ENCODE measurements at regions not wholly inside any gene's neighbourhood (a gene's known extent, or its start where the extent isn't known, plus 50 kb on each side); places are given as distances from the start of the nearest gene placed in this dataset.
A peak's percentile ranks its signal among the peaks of the same experiment; 100 is the strongest.

- no peak overlapping the region for H2BK15ac ChIP-seq (ENCODE audit: low read depth, low read length)
- H3K9ac ChIP-seq (ENCODE audit: extremely low read depth, insufficient read length, low read length), result no peak overlapping the region
- no peaks in the 10 kb centered on the region for H3K27me3 Mint-ChIP-seq (ENCODE audit: low read depth)
- H3K36me3 Mint-ChIP-seq (ENCODE audit: insufficient read depth in 1 of 3, low read depth in 3 of 3), result no peaks in the 10 kb centered on the region; a peak in 1 of 7 replicates
- no peaks in the 10 kb centered on the region for H3K79me2 ChIP-seq (ENCODE audit: insufficient read depth, low read length)
- H3K27ac ChIP-seq (ENCODE audit: insufficient read length, low read depth, low read length), result no peak overlapping the region
- H4K20me1 ChIP-seq (ENCODE audit: control insufficient read depth, insufficient read depth, insufficient read length), result no peaks in the 10 kb centered on the region
- H3K4ac ChIP-seq (ENCODE audit: low read depth, low read length), result no peak overlapping the region
- H3K18ac ChIP-seq (ENCODE audit: insufficient read length, low read depth, low read length), result no peak overlapping the region
- H3K4me3 Mint-ChIP-seq, result no peak overlapping the region
- DNase-seq, result no peak
- H4K5ac ChIP-seq (ENCODE audit: insufficient read length, low read depth, low read length), result no peak overlapping the region
- no peaks in the 10 kb centered on the region for H3K23me2 ChIP-seq (ENCODE audit: insufficient read length, low read depth, low read length, poor library complexity, severe bottlenecking)
- no peak overlapping the region for H3K4me2 ChIP-seq (ENCODE audit: insufficient read depth, insufficient read length, low read length)
- H2BK120ac ChIP-seq (ENCODE audit: low read depth, low read length, poor library complexity, severe bottlenecking), result no peak overlapping the region
- H3K23ac ChIP-seq (ENCODE audit: insufficient read length, low read depth, low read length), result no peak overlapping the region
- no CpG with 5 or more reads among the region's 1 CpG for whole genome bisulfite sequencing (ENCODE audit: extremely low coverage, insufficient read length, low lambda C conversion rate)
- no peak overlapping the region for H2BK20ac ChIP-seq (ENCODE audit: low read depth, low read length, poor library complexity, severe bottlenecking)
- no peak overlapping the region for H3T11ph ChIP-seq (ENCODE audit: low read length)
- H3K4me1 Mint-ChIP-seq, result peaks cover 23 to 24% of the 10 kb centered on the region in 2 experiments
- H3K9me3 ChIP-seq (ENCODE audit: control insufficient read depth, low read depth, low read length), result no peaks in the 10 kb centered on the region
- no peak overlapping the region for H3K56ac ChIP-seq (ENCODE audit: insufficient read length, low read depth, low read length)
- no peaks in the 10 kb centered on the region for H3K79me1 ChIP-seq (ENCODE audit: insufficient read depth, low read depth, low read length, poor library complexity, severe bottlenecking)
- H2BK12ac ChIP-seq (ENCODE audit: insufficient read length, low read depth, low read length), result no peak overlapping the region
- no peak overlapping the region for H2BK5ac ChIP-seq (ENCODE audit: insufficient read length, low read length)
- H3K27ac Mint-ChIP-seq, result peak overlapping the region in 1 of 3 experiments; percentile 87; a peak in 3 of 7 replicates
- H2AK5ac ChIP-seq (ENCODE audit: insufficient read length, low read length), result no peak overlapping the region
- H3K27me3 ChIP-seq (ENCODE audit: insufficient read depth, low read length), result no peaks in the 10 kb centered on the region
- no peak overlapping the region for H4K8ac ChIP-seq (replicated peaks; ENCODE audit: insufficient read length, low read depth, low read length)
- no peak overlapping the region for H2AFZ ChIP-seq (ENCODE audit: low read length)
- no peaks in the 10 kb centered on the region for H3K9me3 Mint-ChIP-seq
- H3K4me1 ChIP-seq (ENCODE audit: insufficient read depth, low read length), result no peaks in the 10 kb centered on the region
- TF ChIP-seq CTCF (conservative IDR thresholded peaks at IDR 0.05), result no peak
- no peak overlapping the region for H3K14ac ChIP-seq (ENCODE audit: insufficient read depth, low read length)
- no peak overlapping the region for H4K91ac ChIP-seq (ENCODE audit: insufficient read length, low read depth, low read length)
These were observed 56.6 kb downstream of the ZNF281 start for GRCh38 chr1:200353232-200353631.

All from H9 (cell line).